PC-3 (cell line): ENCODE measurements at regions not wholly inside any gene's neighbourhood (a gene's known extent, or its start where the extent isn't known, plus 50 kb on each side); places are given as distances from the start of the nearest gene placed in this dataset.

Experiments
- ATAC-seq: fragments of 200-7000 bp; cut with Tn5 transposase; 2 replicates; pipeline ENCODE4 v1.9.1; 2020; ENCODE audit warnings: mild to moderate bottlenecking, moderate library complexity
- BruUV-seq: library from RNA; stranded (reverse); fragments of 400-500 nt; replicated peaks from 2 replicates; lab custom pipeline; 2021; lab: Mats Ljungman, UMichigan
- CTCF ChIA-PET: fragments of 300-600 bp; sonication (Branson Sonifier 250); formaldehyde crosslinking; loops from one replicate; lab custom pipeline; 2022; ENCODE audit warnings: antibody characterized with exemption; lab: Charles Lee
- POLR2A ChIA-PET: fragments of 300-600 bp; sonication (Branson Sonifier 250); formaldehyde crosslinking; loops from one replicate; lab custom pipeline; 2022; ENCODE audit warnings: antibody characterized with exemption; ENCODE audit not compliant: unreplicated experiment; lab: Charles Lee
- DNase-seq: peaks from one replicate; pipeline ENCODE4 v3.0.0-alpha.2; 2015
- H2AFZ ChIP-seq: fragments of 300-600 bp; sonication (generic); 2 replicates; pipeline ENCODE4 v1.6.0; 2016; ENCODE audit warnings: antibody characterized with exemption, low read length
- H3F3A ChIP-seq: fragments of 300-600 bp; sonication (generic); one replicate; pipeline ENCODE4 v1.6.0; 2017; ENCODE audit warnings: antibody characterized with exemption, low read length, control low read depth, mild to moderate bottlenecking; ENCODE audit not compliant: unreplicated experiment
- H3K27ac ChIP-seq: fragments of 300-600 bp; sonication (generic); 2 replicates; pipeline ENCODE4 v1.5.1; 2016; ENCODE audit warnings: mild to moderate bottlenecking, low read length
- H3K27me3 ChIP-seq: fragments of 300-600 bp; sonication (generic); 2 replicates; pipeline ENCODE4 v1.6.1; 2016; ENCODE audit warnings: low read length, mixed read lengths
- H3K36me3 ChIP-seq: fragments of 300-600 bp; sonication (generic); 2 replicates; pipeline ENCODE4 v1.6.1; 2016; ENCODE audit warnings: low read depth, mixed run types, low read length, mixed read lengths
- H3K4me1 ChIP-seq: fragments of 300-600 bp; sonication (generic); 2 replicates; pipeline ENCODE4 v1.5.1; 2016; ENCODE audit warnings: low read length; ENCODE audit not compliant: insufficient read depth
- H3K4me2 ChIP-seq: fragments of 300-600 bp; sonication (generic); 2 replicates; pipeline ENCODE4 v1.6.0; 2016; ENCODE audit warnings: low read length
- H3K4me3 ChIP-seq: fragments of 300-600 bp; sonication (generic); 2 replicates; pipeline ENCODE4 v1.5.1; 2016; ENCODE audit warnings: mild to moderate bottlenecking, low read length, mixed read lengths
- H3K79me2 ChIP-seq: fragments of 300-600 bp; sonication (generic); 2 replicates; pipeline ENCODE4 v1.6.1; 2017; ENCODE audit warnings: low read length, mixed read lengths
- H3K9ac ChIP-seq: fragments of 300-600 bp; sonication (generic); 2 replicates; pipeline ENCODE4 v1.6.0; 2016; ENCODE audit warnings: mild to moderate bottlenecking, low read length
- H3K9me2 ChIP-seq: fragments of 300-600 bp; sonication (generic); replicated peaks from 2 replicates; pipeline ENCODE4 v1.6.1; 2016; ENCODE audit warnings: mixed run types, low read length, mixed read lengths
- H3K9me3 ChIP-seq: fragments of 300-600 bp; sonication (generic); 2 replicates; pipeline ENCODE4 v1.6.1; 2016; ENCODE audit warnings: low read length, mixed read lengths
- H4K20me1 ChIP-seq: fragments of 300-600 bp; sonication (generic); 2 replicates; pipeline ENCODE4 v1.6.1; 2016; ENCODE audit warnings: low read length, mixed read lengths
- EZH2 ChIP-seq: fragments of 300-600 bp; sonication (generic); IDR thresholded peaks from one replicate; pipeline ENCODE4 v1.6.1; 2017; ENCODE audit warnings: antibody characterized with exemption, mild to moderate bottlenecking, low read length; ENCODE audit not compliant: unreplicated experiment
- EZH2phosphoT487 ChIP-seq: fragments of 300-600 bp; sonication (generic); IDR thresholded peaks from 2 replicates; pipeline ENCODE4 v1.6.1; 2018; ENCODE audit warnings: mild to moderate bottlenecking, antibody characterized with exemption, low read length, borderline replicate concordance
- intact Hi-C: fragments of 100-400 bp; cut with micrococcal nuclease; formaldehyde crosslinking; loops from 2 replicates; pipeline ENCODE4 v1.9.0; 2023
- TF ChIP-seq, protein P1 (sequence below): fragments of 300-600 bp; sonication (generic); conservative IDR thresholded peaks from 2 replicates; pipeline ENCODE4 v1.5.1; 2017; ENCODE audit warnings: antibody characterized with exemption, low read depth, mild to moderate bottlenecking, low read length

DNA sequence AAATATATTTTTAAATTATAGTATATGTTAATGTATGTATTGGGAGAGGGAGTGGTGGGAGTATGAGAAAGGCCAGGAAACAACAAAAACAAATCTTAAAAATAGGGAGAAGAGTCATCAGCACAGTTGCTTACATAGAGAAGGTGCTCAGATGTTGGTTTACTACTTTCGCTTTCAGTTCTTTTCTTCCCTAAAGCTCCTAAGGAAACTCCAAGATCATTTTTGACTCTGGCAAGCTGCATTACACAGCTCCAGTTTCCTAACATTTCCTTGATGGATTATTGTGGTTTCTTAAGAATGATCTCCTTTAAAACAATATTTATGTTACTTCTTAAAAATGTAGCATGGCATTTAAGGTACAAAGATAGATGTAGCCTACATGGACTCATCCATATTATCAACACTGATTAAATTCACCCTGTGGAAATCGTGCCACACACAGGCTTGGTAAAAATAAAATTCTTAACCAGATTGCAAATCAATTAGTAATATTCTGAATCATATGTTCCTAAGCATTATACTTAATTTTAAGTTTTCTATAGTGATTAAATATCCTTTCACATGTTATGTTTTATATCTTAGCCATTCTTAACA lies 118.0 kb upstream of the MAN1A1 start:
- Histone ChIP-seq H3K27ac (no peak overlapping the region), H3K9ac (no peak overlapping the region), H3K4me1 (no peaks in the 10 kb centered on the region), H3K79me2 (no peaks in the 10 kb centered on the region), H3K4me3 (no peak overlapping the region), H3K36me3 (no peaks in the 10 kb centered on the region), H3K4me2 (no peak overlapping the region), H3K9me2 (no peaks in the 10 kb centered on the region), H2AFZ (no peak overlapping the region), H3F3A (no peaks in the 10 kb centered on the region), H4K20me1 (no peaks in the 10 kb centered on the region), H3K9me3 (no peaks in the 10 kb centered on the region), H3K27me3 (no peaks in the 10 kb centered on the region)
- ChIA-PET CTCF (no interaction called here), POLR2A (no interaction called here)
- BruUV-seq = no TSS peak
- TF ChIP-seq, protein P1, sequence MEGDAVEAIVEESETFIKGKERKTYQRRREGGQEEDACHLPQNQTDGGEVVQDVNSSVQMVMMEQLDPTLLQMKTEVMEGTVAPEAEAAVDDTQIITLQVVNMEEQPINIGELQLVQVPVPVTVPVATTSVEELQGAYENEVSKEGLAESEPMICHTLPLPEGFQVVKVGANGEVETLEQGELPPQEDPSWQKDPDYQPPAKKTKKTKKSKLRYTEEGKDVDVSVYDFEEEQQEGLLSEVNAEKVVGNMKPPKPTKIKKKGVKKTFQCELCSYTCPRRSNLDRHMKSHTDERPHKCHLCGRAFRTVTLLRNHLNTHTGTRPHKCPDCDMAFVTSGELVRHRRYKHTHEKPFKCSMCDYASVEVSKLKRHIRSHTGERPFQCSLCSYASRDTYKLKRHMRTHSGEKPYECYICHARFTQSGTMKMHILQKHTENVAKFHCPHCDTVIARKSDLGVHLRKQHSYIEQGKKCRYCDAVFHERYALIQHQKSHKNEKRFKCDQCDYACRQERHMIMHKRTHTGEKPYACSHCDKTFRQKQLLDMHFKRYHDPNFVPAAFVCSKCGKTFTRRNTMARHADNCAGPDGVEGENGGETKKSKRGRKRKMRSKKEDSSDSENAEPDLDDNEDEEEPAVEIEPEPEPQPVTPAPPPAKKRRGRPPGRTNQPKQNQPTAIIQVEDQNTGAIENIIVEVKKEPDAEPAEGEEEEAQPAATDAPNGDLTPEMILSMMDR = no peak
- no peak for TF ChIP-seq EZH2phosphoT487
- no peak for TF ChIP-seq EZH2
- intact Hi-C loops = no loop called here
- DNase-seq (no peak), ATAC-seq (no peak)

DNA sequence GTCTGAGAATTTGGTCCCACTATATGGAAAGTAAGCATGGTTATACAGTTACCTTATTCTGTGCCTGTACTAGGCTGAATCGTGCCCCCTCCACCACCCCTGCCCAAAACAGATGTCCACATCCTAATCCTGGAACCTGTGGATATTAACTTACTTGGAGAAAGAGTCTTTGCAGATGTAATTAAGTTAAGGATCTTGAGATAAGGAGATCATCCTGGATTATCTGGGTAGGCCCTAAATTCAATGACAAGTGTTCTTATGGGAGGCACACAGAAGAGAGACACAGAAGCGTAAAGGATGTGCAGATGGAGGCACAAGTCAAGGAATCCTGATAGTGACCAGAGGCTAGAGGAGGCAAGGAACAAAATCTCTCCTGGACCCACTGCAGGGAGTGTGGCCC lies 116.7 kb upstream of the MAN1A1 start:
- ChIA-PET CTCF (no interaction called here), POLR2A (no interaction called here)
- no peak for TF ChIP-seq EZH2phosphoT487
- TF ChIP-seq, protein P1 = no peak
- no peak for TF ChIP-seq EZH2
- DNase-seq = no peak
- Histone ChIP-seq H3K4me3 (no peak overlapping the region), H3K4me1 (no peaks in the 10 kb centered on the region), H3K27ac (no peak overlapping the region), H3F3A (no peaks in the 10 kb centered on the region), H3K79me2 (no peaks in the 10 kb centered on the region), H3K9me2 (no peaks in the 10 kb centered on the region), H3K9ac (no peak overlapping the region), H2AFZ (no peak overlapping the region), H3K4me2 (no peak overlapping the region), H4K20me1 (no peaks in the 10 kb centered on the region), H3K27me3 (no peaks in the 10 kb centered on the region), H3K36me3 (no peaks in the 10 kb centered on the region), H3K9me3 (no peaks in the 10 kb centered on the region)
- intact Hi-C loops = no loop called here
- BruUV-seq = no TSS peak
- ATAC-seq = no peak

DNA sequence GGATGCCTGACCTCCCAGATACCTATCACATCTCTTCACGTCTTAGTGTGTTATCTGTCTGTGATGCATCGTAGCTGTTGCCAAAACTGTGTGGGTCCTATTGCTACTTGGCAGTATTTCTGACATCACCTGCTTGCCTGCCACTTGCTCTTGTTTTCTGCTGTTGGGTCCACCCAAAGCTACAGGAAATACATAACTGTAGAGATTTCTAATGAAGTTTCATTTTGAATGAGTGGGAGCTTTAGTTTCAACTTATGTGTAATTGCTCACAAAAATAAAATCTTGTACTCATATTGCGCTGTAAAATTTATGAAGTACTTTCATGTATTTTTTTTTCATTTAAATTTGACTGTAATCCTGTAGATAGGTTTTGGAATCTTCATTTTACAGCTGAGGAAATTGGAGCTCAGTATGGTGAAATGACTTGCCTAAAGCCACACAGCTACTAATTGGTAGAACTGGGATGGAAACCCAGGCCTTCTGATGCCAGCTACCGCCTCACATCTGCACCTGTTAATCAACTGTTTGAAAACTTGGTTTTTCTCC lies 113.6 kb upstream of the MAN1A1 start:
- CTCF ChIA-PET = no interaction called here
- Histone ChIP-seq H4K20me1 (no peaks in the 10 kb centered on the region), H3K9ac (no peak overlapping the region), H3K9me2 (no peaks in the 10 kb centered on the region), H3F3A (no peaks in the 10 kb centered on the region), H3K27ac (no peak overlapping the region), H3K36me3 (no peaks in the 10 kb centered on the region), H3K4me3 (no peak overlapping the region), H3K4me2 (no peak overlapping the region), H3K9me3 (no peaks in the 10 kb centered on the region), H3K27me3 (no peaks in the 10 kb centered on the region), H3K4me1 (no peaks in the 10 kb centered on the region), H3K79me2 (no peaks in the 10 kb centered on the region), H2AFZ (no peak overlapping the region)
- POLR2A ChIA-PET = no interaction called here
- intact Hi-C loops = no loop called here
- no TSS peak for BruUV-seq
- DNase-seq (no peak), ATAC-seq (no peak)
- TF ChIP-seq EZH2phosphoT487 (no peak), EZH2 (no peak)
- TF ChIP-seq, protein P1 = no peak
